DOHH2 (cell line): ENCODE measurements at regions not wholly inside any gene's neighbourhood (a gene's known extent, or its start where the extent isn't known, plus 50 kb on each side); places are given as distances from the start of the nearest gene placed in this dataset.

Source experiments
- EZH2phosphoT487 ChIP-seq: fragments of 200-600 bp; sonication (generic); IDR thresholded peaks from 2 replicates; pipeline ENCODE4 v1.6.1; 2017; ENCODE audit warnings: borderline replicate concordance, mild to moderate bottlenecking, antibody characterized with exemption, low read length, moderate library complexity, mixed read lengths
- TF ChIP-seq, protein P1 (sequence below): fragments of 200-600 bp; sonication (generic); IDR thresholded peaks from one replicate; pipeline ENCODE4 v1.5.1; 2014; ENCODE audit warnings: antibody characterized with exemption, mild to moderate bottlenecking, low read depth, low read length; ENCODE audit not compliant: poor library complexity, severe bottlenecking

DNA sequence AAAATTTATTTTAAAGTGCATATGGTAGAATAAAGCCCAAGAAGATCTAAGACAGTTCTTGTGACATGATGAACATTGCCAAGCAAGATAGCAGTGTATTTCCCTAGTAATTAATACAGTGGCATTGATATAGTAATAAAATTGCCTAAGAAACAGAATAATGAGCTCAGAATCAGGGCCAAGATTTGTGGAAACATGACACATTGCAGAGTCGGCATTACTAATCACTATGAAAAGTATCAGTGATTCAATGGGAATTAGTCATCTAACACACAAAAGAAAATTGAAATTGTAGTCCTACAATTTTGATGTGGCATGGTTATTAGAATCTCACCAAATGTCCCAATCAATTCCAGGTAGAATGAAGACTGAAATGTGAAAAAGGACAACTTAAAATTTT, 243.0 kb upstream of the CYRIA start:
- TF ChIP-seq, protein P1, sequence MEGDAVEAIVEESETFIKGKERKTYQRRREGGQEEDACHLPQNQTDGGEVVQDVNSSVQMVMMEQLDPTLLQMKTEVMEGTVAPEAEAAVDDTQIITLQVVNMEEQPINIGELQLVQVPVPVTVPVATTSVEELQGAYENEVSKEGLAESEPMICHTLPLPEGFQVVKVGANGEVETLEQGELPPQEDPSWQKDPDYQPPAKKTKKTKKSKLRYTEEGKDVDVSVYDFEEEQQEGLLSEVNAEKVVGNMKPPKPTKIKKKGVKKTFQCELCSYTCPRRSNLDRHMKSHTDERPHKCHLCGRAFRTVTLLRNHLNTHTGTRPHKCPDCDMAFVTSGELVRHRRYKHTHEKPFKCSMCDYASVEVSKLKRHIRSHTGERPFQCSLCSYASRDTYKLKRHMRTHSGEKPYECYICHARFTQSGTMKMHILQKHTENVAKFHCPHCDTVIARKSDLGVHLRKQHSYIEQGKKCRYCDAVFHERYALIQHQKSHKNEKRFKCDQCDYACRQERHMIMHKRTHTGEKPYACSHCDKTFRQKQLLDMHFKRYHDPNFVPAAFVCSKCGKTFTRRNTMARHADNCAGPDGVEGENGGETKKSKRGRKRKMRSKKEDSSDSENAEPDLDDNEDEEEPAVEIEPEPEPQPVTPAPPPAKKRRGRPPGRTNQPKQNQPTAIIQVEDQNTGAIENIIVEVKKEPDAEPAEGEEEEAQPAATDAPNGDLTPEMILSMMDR, result no peak
- no peak for TF ChIP-seq EZH2phosphoT487
